Duodenal mucosa (tissue), 2 donors: ENCODE measurements at regions not wholly inside any gene's neighbourhood (a gene's known extent, or its start where the extent isn't known, plus 50 kb on each side); places are given as distances from the start of the nearest gene placed in this dataset.

Source experiments
- H3K27ac ChIP-seq: one replicate; pipeline ENCODE4 v1.7.0; 2013; ENCODE audit warnings: low read depth, low read length
- H3K27me3 ChIP-seq, 2 donors: one replicate each; pipeline ENCODE4 v1.7.0; 2013; ENCODE audit warnings: low read length in 2 of 2, control low read depth in 1 of 2; ENCODE audit not compliant: insufficient read depth in 2 of 2, control insufficient read depth in 1 of 2
- H3K36me3 ChIP-seq, 2 donors: one replicate each; pipeline ENCODE4 v1.7.0; 2013; ENCODE audit warnings: low read length in 2 of 2, control low read depth in 1 of 2; ENCODE audit not compliant: insufficient read depth in 2 of 2, control insufficient read depth in 1 of 2
- H3K4me1 ChIP-seq, 2 donors: one replicate each; pipeline ENCODE4 v1.7.0; 2013; ENCODE audit warnings: low read length in 2 of 2, control low read depth in 1 of 2; ENCODE audit not compliant: insufficient read depth in 2 of 2, control insufficient read depth in 1 of 2
- H3K4me3 ChIP-seq, 2 donors: one replicate each; pipeline ENCODE4 v1.7.0; 2013; ENCODE audit warnings: low read length in 2 of 2, low read depth in 1 of 2
- H3K9ac ChIP-seq, 2 donors: one replicate each; pipeline ENCODE4 v1.7.0; 2013; ENCODE audit warnings: low read length in 2 of 2, low read depth in 1 of 2
- H3K9me3 ChIP-seq, 2 donors: one replicate each; pipeline ENCODE4 v1.7.0; 2013; ENCODE audit warnings: low read length in 2 of 2, control low read depth in 1 of 2; ENCODE audit not compliant: control insufficient read depth in 1 of 2

DNA sequence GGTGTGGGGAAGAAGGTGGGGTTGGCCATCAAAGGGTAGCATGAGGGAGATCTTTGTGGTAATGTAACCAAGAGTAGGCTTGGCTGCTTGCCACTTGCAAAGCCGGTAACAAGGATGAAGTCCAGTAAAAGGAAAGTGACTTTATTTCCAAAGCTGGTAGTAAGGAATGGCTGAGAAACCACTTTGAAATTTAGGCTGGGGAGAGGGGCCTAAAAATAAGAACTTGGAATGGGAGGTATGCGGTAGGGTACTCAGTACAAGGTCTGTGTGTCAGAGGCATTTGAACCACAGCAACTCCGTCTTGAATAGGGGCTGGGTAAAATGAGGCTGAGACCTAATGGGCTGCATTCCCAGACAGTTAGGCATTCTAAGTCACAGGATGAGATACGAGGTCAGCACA is 216.0 kb upstream of the ISX start:
- Histone ChIP-seq H3K4me3 (no peak overlapping the region), H3K9me3 (no peaks in the 10 kb centered on the region), H3K27ac (no peak overlapping the region), H3K36me3 (no peaks in the 10 kb centered on the region), H3K27me3 (no peaks in the 10 kb centered on the region), H3K9ac (no peak overlapping the region), H3K4me1 (no peaks in the 10 kb centered on the region)

DNA sequence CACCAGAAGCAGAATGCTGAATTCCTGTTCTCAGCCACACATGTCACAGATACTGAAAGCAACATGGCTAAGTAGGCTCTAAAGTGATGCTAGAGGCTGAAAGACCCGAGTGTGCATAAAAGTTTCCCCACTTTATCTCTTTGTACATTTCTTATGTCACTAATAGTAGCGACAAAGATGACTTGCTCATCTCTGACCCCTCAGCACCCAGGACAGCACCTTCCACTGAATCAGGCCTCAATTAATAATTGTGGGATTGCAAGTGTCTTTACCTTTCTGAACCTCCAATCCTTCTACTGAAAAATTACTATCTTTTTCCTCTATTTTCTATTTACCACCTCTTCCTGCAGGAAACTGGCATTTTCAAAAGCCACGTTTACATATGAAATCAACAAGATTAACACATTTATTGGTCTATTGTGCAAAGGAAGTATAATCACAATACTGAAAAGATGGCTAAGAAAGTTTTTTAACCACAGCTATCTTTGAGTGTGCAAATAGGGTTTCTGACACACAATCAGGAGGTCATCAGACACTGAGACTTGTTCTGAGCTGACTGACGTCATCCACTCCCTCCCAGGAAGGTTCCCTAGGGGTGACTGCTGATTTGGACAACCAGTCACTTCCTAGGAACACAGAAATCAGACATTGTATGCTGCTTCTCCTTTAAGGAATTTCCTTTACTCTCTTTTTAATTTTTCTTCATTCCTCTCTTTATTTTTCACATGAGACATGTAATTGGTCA is 213.9 kb upstream of the ISX start:
- H3K9ac ChIP-seq = no peak overlapping the region
- H3K27ac ChIP-seq = no peak overlapping the region

DNA sequence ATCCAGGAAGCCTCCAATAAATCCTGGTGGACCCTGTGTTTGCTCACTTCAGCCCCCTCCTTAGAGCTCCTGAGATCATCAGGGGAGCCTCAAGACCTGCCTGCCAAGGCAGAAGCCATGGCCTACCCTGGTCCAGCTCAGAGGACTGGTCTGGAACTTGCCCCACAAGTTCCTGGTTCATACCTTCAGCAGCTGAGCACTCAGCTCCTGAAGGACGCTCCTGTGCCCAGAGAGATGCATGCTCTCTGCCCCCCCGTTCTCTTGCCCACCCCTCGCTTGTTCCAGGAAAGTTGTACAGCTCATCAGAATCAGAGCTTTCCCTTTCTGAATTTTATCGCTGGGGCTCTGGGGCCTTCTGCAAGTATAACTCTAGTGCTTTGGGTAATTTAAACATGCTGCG is 210.5 kb upstream of the ISX start:
- no peak overlapping the region for H3K4me3 ChIP-seq

More for the DNA sequence above, 213.9 kb upstream of the ISX start:
- H3K4me3 ChIP-seq = no peak overlapping the region
- H3K4me1 ChIP-seq = no peaks in the 10 kb centered on the region
- no peaks in the 10 kb centered on the region for H3K36me3 ChIP-seq
- no peaks in the 10 kb centered on the region for H3K9me3 ChIP-seq
- H3K27me3 ChIP-seq = no peaks in the 10 kb centered on the region

DNA sequence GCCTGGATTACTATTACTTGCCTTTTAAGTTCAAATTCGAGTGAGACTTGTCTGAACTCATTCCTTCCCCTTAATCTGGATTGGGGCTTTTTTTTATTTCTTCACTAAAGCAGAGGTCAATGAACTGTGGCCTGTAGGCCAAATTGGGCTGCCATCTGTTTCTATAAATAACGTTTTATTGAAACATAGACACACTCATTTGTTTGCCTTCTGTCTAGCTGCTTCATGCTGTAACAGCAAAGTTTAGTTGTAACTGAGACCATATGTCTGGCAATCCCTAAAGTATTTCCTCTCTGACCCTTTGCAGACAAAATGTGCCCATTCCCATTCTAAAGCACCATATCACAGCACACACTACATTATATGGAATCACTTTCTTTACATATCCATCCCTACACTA is 207.9 kb upstream of the ISX start:
- no peaks in the 10 kb centered on the region for H3K4me1 ChIP-seq
- no peak overlapping the region for H3K9ac ChIP-seq
- no peaks in the 10 kb centered on the region for H3K9me3 ChIP-seq
- no peak overlapping the region for H3K27ac ChIP-seq
- no peak overlapping the region for H3K4me3 ChIP-seq
- H3K27me3 ChIP-seq = no peaks in the 10 kb centered on the region
- H3K36me3 ChIP-seq = no peaks in the 10 kb centered on the region

More for the DNA sequence above, 210.5 kb upstream of the ISX start:
- Histone ChIP-seq H3K36me3 (no peaks in the 10 kb centered on the region), H3K27me3 (no peaks in the 10 kb centered on the region), H3K9me3 (no peaks in the 10 kb centered on the region), H3K27ac (no peak overlapping the region), H3K9ac (no peak overlapping the region), H3K4me1 (no peaks in the 10 kb centered on the region)

DNA sequence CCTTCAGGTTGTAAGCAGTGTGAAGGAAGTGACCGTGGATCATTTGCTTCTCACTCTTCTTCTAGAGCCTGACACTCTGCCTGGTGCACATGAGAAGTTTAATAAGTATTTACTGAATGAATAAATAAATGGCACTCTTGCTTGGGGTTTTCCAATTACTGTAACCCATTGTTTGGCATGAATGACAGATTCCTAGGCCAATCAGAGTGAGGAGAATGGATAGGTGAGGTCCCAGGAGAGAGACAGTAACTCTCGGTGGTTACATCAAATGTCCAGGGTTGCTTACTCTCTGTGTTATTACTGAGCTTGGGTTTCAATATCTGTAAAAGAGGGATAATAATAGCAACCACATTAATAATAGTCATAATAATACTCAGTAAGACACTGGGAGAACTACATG is 204.2 kb upstream of the ISX start:
- no peaks in the 10 kb centered on the region for H3K36me3 ChIP-seq
- H3K27ac ChIP-seq = no peak overlapping the region
- no peak overlapping the region for H3K4me3 ChIP-seq
- no peak overlapping the region for H3K9ac ChIP-seq
- H3K4me1 ChIP-seq = no peaks in the 10 kb centered on the region
- no peaks in the 10 kb centered on the region for H3K9me3 ChIP-seq
- no peaks in the 10 kb centered on the region for H3K27me3 ChIP-seq

DNA sequence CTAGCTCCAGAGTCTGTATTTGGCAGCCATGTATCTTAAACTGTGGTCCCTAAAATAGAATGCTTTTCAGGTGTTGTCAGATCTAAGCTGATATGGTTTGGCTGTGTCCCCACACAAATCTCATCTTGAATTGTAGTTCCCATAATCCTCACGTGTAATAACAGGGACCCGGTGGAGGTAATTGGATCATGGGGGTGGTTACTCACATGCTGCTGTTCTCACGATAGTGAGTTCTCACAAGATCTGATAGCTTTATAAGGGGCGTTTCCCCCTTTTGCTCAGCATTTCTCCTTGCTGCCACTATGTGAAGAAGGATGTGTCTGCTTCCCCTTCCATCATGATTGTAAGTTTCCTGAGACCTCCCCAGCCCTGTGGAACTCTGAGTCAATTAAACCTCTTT is 199.9 kb upstream of the ISX start:
- H3K9me3 ChIP-seq = no peaks in the 10 kb centered on the region
- H3K27me3 ChIP-seq = no peaks in the 10 kb centered on the region
- H3K4me3 ChIP-seq = no peak overlapping the region
- no peaks in the 10 kb centered on the region for H3K4me1 ChIP-seq
- H3K27ac ChIP-seq = no peak overlapping the region
- H3K36me3 ChIP-seq = no peaks in the 10 kb centered on the region
- H3K9ac ChIP-seq = no peak overlapping the region

DNA sequence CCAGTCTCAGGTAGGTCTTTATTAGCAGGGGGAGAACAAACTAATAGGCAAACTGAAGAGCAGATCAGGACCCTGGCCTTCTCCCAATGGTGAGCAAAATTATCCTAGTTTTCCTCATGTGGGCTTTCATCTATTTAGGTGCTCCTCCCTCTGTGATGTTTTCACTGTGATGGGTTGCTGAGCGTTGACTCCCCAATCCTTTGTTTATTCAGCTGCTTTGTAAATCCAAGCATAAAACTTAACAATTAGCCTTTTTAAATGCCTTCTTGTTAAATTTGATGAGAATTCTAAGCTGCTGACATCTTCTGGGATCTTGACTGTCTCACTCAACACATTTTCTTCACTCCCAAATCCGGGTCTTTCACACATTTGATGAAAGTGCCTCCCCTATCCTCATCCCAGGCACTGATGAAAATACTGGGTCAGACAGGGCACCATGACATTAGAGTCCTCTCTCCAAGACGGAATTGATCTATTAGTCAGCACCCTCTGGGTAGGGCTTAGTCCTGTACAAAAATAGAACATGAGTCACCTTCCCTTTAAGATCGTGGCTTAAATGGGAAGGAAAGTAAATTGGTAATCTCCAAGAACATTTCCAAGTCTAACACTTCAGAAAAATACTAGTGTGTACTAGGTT is 199.3 kb upstream of the ISX start:
- no peak overlapping the region for H3K9ac ChIP-seq
- H3K9me3 ChIP-seq = no peaks in the 10 kb centered on the region
- no peak overlapping the region for H3K27ac ChIP-seq
- no peak overlapping the region for H3K4me3 ChIP-seq
- no peaks in the 10 kb centered on the region for H3K27me3 ChIP-seq
- no peaks in the 10 kb centered on the region for H3K36me3 ChIP-seq
- H3K4me1 ChIP-seq = no peaks in the 10 kb centered on the region

DNA sequence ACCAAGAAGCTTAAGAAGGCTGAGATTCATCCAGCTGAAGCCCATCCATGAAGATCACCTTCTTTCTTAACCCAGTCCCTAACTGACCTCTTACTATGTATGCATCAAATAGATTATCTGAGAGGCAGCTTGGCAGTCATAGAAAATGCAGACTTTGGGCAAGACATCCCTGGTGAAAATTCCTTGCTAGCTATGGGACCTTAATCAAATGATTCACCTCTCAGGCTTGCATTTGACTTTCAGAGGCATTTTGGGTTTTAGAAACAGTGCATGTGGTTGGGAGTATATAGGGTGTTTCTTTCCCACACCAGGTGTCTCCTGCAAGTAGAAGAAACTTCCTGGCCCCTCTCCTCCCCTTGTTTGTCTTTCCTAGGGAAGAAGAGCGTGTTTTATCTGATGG is 188.5 kb upstream of the ISX start:
- Histone ChIP-seq H3K27ac (no peak overlapping the region), H3K9ac (no peak overlapping the region)

DNA sequence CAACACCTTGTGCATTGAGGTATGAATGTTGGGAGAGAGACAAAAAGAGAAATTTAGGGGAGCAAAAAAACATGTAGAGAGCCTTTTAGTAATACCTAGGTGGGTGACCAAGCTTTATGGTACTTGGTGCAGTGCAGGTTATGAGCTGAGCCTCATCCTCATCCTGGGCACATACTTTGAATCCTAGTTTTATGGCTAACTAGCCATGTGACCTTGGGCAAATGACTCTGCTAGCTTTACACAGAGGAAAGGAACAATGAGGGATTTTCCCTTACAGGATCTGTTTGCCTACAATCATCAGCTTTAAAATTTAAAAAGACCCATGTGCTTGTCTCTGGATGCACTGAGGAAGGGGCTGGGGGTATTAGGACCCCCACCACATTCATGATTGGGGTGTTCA is 187.8 kb upstream of the ISX start:
- Histone ChIP-seq H3K4me3 (no peak overlapping the region), H3K4me1 (peaks cover 0 to 2% of the 10 kb centered on the region in 2 donors), H3K9me3 (no peaks in the 10 kb centered on the region), H3K9ac (no peak overlapping the region), H3K27ac (no peak overlapping the region), H3K36me3 (no peaks in the 10 kb centered on the region), H3K27me3 (peaks cover 0 to 2% of the 10 kb centered on the region in 2 donors)

More for the DNA sequence above, 188.5 kb upstream of the ISX start:
- H3K27me3 ChIP-seq = peaks cover 0 to 2% of the 10 kb centered on the region in 2 donors
- no peaks in the 10 kb centered on the region for H3K36me3 ChIP-seq
- H3K4me3 ChIP-seq = no peak overlapping the region
- peaks cover 0 to 2% of the 10 kb centered on the region in 2 donors for H3K4me1 ChIP-seq
- H3K9me3 ChIP-seq = no peaks in the 10 kb centered on the region

DNA sequence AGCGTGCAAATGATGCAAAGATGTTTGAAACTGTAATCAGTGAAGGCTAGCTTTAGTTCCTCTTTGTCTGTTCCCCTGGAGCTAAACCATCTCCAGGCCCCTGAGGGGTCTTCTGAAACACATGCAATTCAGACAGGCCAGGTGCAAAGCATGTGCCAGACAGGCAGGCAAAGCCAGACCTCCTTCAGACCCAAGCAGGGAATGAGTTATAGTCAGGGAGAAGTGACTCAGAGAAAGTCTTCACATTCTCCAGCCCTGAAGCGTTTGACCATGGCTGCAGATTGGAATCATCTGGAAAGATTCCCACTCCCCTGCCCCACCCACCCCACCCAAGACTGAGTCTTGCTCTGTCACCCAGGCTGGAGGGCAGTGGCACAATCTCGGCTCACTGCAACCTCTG is 187.0 kb upstream of the ISX start:
- Histone ChIP-seq H3K27ac (no peak overlapping the region), H3K36me3 (no peaks in the 10 kb centered on the region), H3K4me1 (peaks cover 0 to 2% of the 10 kb centered on the region in 2 donors), H3K9me3 (no peaks in the 10 kb centered on the region), H3K27me3 (peaks cover 0 to 2% of the 10 kb centered on the region in 2 donors), H3K9ac (no peak overlapping the region), H3K4me3 (no peak overlapping the region)
